Mesenchymal stem cell (in vitro differentiated cells and primary cell): ENCODE measurements at regions not wholly inside any gene's neighbourhood (a gene's known extent, or its start where the extent isn't known, plus 50 kb on each side); places are given as distances from the start of the nearest gene placed in this dataset.

Source experiments
- DNase-seq: peaks from one replicate; pipeline ENCODE4 v3.0.0-alpha.2; 2013
- H2AFZ ChIP-seq: one replicate; pipeline ENCODE4 v1.6.1; 2013; ENCODE audit warnings: low read depth, mild to moderate bottlenecking, control low read depth, inconsistent platforms, low read length, moderate library complexity
- H2AK5ac ChIP-seq: 2 replicates; pipeline ENCODE4 v1.6.1; 2013; ENCODE audit warnings: low read length, moderate library complexity, mild to moderate bottlenecking, inconsistent platforms; ENCODE audit not compliant: severe bottlenecking
- H2BK120ac ChIP-seq: one replicate; pipeline ENCODE4 v1.6.1; 2013; ENCODE audit warnings: low read depth, mild to moderate bottlenecking, inconsistent platforms, low read length, moderate library complexity
- H2BK12ac ChIP-seq, 2 experiments: one replicate each; pipeline ENCODE4 v1.6.1; 2013; ENCODE audit warnings: inconsistent platforms in 2 of 2, low read length in 2 of 2, mild to moderate bottlenecking in 2 of 2, moderate library complexity in 2 of 2, control low read depth in 1 of 2
- H2BK15ac ChIP-seq: one replicate; pipeline ENCODE4 v1.6.1; 2013; ENCODE audit warnings: mild to moderate bottlenecking, low read depth, inconsistent platforms; ENCODE audit not compliant: poor library complexity, severe bottlenecking
- H2BK5ac ChIP-seq: 2 replicates; pipeline ENCODE4 v1.6.1; 2013; ENCODE audit warnings: low read depth, mild to moderate bottlenecking, low read length, control low read depth, inconsistent platforms; ENCODE audit not compliant: poor library complexity, severe bottlenecking
- H3K14ac ChIP-seq, 2 experiments: one replicate each; pipeline ENCODE4 v1.6.1; 2013; ENCODE audit warnings: inconsistent platforms in 2 of 2, low read length in 2 of 2, control low read depth in 1 of 2, mild to moderate bottlenecking in 1 of 2, moderate library complexity in 1 of 2
- H3K18ac ChIP-seq, 2 experiments: one replicate each; pipeline ENCODE4 v1.6.1; 2013; ENCODE audit warnings: inconsistent platforms in 2 of 2, low read length in 2 of 2, control low read depth in 1 of 2, low read depth in 1 of 2, mild to moderate bottlenecking in 1 of 2
- H3K23ac ChIP-seq, 2 experiments: one replicate each; pipeline ENCODE4 v1.6.1; 2013; ENCODE audit warnings: inconsistent platforms in 2 of 2, low read length in 2 of 2, mild to moderate bottlenecking in 2 of 2, moderate library complexity in 2 of 2, control low read depth in 1 of 2
- H3K27ac ChIP-seq: 2 replicates; pipeline ENCODE4 v1.5.1; 2013; ENCODE audit warnings: mild to moderate bottlenecking, moderate library complexity, low read length, control low read depth, inconsistent platforms; ENCODE audit not compliant: poor library complexity, severe bottlenecking
- H3K27me3 ChIP-seq, 2 experiments: 2 replicates each; pipeline versions ENCODE4 v1.6.1 to v1.7.0; 2013; ENCODE audit warnings: low read length in 2 of 2, mild to moderate bottlenecking in 2 of 2, moderate library complexity in 2 of 2, control low read depth in 1 of 2, inconsistent platforms in 1 of 2; ENCODE audit not compliant: control insufficient read depth in 1 of 2, insufficient read depth in 1 of 2
- H3K36me3 ChIP-seq, 2 experiments: 2 replicates each; pipeline versions ENCODE4 v1.6.1 to v1.7.0; 2013; ENCODE audit warnings: low read length in 2 of 2, control low read depth in 1 of 2, inconsistent platforms in 1 of 2, low read depth in 1 of 2, mild to moderate bottlenecking in 1 of 2; ENCODE audit not compliant: insufficient read depth in 2 of 2, control insufficient read depth in 1 of 2
- H3K4ac ChIP-seq, 2 experiments: one replicate each; pipeline ENCODE4 v1.6.1; 2013; ENCODE audit warnings: inconsistent platforms in 2 of 2, low read length in 2 of 2, mild to moderate bottlenecking in 2 of 2, moderate library complexity in 2 of 2, control low read depth in 1 of 2, low read depth in 1 of 2
- H3K4me1 ChIP-seq: 2 replicates; pipeline ENCODE4 v1.6.1; 2013; ENCODE audit warnings: low read depth, low read length, control low read depth; ENCODE audit not compliant: control insufficient read depth, insufficient read depth
- H3K4me2 ChIP-seq: 2 replicates; pipeline ENCODE4 v1.6.1; 2013; ENCODE audit warnings: low read length, mild to moderate bottlenecking, inconsistent platforms; ENCODE audit not compliant: poor library complexity, severe bottlenecking
- H3K4me3 ChIP-seq, 2 experiments: 2 replicates each; pipeline versions ENCODE4 v1.5.1 to v1.7.0; 2013; ENCODE audit warnings: low read length in 2 of 2, mild to moderate bottlenecking in 2 of 2, control low read depth in 1 of 2, low read depth in 1 of 2; ENCODE audit not compliant: insufficient read depth in 1 of 2
- H3K79me1 ChIP-seq: replicated peaks from 2 replicates; pipeline ENCODE4 v1.6.1; 2013; ENCODE audit warnings: mild to moderate bottlenecking, control low read depth, low read length, inconsistent platforms; ENCODE audit not compliant: poor library complexity, severe bottlenecking
- H3K9ac ChIP-seq: 2 replicates; pipeline ENCODE4 v1.7.0; 2013; ENCODE audit warnings: mild to moderate bottlenecking, low read length, moderate library complexity
- H3K9me3 ChIP-seq: 2 replicates; pipeline ENCODE4 v1.7.0; 2013; ENCODE audit warnings: mild to moderate bottlenecking, low read length; ENCODE audit not compliant: control insufficient read depth
- H4K8ac ChIP-seq: one replicate; pipeline ENCODE4 v1.6.1; 2013; ENCODE audit warnings: inconsistent platforms, mild to moderate bottlenecking, low read length, moderate library complexity
- H4K91ac ChIP-seq: one replicate; pipeline ENCODE4 v1.6.1; 2013; ENCODE audit warnings: mild to moderate bottlenecking, low read length, inconsistent platforms
- WGBS: methylation state at CpG from one replicate; pipeline ENCODE4 v1.1.7; 2013; ENCODE audit warnings: mixed read lengths; 5-methylcytosine and 5-hydroxymethylcytosine counted together

DNA sequence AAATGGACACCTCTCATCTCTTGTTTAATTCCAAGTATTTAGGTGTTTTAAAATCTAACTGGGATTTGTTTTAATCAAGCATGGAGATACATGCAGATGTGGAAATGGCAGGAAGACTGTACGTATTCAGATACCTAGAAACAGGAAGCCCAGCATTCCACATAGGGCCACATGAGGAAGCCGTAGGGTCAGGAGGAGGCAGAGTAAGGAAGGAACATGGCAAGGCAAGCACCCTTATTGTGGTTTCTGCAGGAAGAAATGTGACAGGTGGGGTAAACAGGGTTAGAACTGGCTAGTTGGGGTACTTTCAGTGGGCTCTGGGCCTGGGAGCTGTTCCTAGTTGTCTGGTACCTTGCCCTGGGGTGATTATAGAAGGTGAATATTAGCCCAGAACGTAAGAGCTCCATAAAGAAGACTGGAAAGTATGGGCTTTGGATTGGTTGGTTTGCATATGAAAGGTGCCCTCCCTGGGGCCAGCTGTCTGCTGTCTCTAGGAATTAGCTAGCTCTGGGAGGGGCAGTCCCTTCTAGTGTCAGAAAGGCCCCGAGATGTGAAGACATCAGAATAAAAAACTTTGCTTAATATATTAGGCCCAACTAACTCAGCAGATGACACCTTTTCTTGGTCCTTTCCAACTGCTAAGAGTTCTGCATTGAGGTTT is 107.7 kb upstream of the CADPS start:
- Histone ChIP-seq H3K4me3 (no peak overlapping the region), H3K79me1 (no peaks in the 10 kb centered on the region), H3K9me3 (no peaks in the 10 kb centered on the region), H4K8ac (no peak overlapping the region), H2BK5ac (no peak overlapping the region), H3K27ac (no peak overlapping the region), H2BK120ac (no peak overlapping the region), H3K4ac (no peak overlapping the region), H3K18ac (no peak overlapping the region), H4K91ac (no peak overlapping the region), H3K36me3 (no peaks in the 10 kb centered on the region), H3K9ac (no peak overlapping the region), H3K4me2 (no peak overlapping the region), H3K4me1 (no peaks in the 10 kb centered on the region), H2BK12ac (no peak overlapping the region), H2BK15ac (no peak overlapping the region), H3K14ac (no peak overlapping the region), H2AFZ (no peak overlapping the region), H2AK5ac (no peak overlapping the region), H3K23ac (no peak overlapping the region), H3K27me3 (no peaks in the 10 kb centered on the region)
- WGBS = 73% methylated on average over 4 of the region's 4 CpGs
- DNase-seq = no peak

DNA sequence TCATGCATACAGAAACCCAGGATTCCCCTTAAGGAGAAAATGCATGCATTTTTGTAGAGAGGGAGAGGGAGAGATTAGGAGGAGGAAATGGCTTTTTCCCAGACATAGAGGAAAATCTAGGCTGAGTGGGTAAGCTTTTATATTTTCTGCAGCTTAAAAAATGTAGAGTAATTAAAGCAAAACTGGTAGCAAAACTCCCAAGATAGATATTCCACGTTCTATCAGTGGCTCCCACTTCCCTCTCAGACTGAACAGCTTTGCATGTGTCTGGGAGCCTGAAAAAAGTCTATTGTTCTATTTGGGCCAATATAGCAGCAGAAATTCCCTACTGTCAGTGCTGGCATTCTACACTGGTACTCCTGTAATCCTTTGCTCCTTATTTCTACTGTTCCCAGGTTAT is 110.8 kb upstream of the CADPS start:
- no CpG with 5 or more reads among the region's 1 CpG for WGBS

DNA sequence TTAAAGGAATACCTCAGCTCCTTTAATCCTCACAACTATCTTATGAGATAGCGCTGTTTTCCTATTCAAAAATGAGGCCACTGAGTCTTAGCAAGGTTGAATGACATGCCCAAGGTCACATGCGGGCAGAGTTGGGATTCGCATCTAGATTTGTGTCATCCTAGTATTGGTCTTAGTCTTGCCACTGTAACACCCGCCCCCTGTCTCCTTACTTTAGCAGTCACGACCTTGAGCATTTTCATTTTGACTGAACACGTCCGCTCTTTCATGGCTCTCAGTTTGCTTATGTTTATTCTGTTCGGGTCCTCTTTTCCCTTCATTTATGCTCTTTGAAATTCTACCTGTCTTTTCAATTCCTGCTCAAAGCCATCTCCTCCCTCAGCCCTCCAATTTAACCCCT is 112.5 kb upstream of the CADPS start:
- 87% methylated on average over 8 of the region's 8 CpGs for WGBS
- DNase-seq = no peak
- H2BK12ac ChIP-seq = no peak overlapping the region
- H3K79me1 ChIP-seq = no peaks in the 10 kb centered on the region
- H3K4me1 ChIP-seq = no peaks in the 10 kb centered on the region
- H3K27ac ChIP-seq = no peak overlapping the region
- no peak overlapping the region for H4K91ac ChIP-seq
- no peak overlapping the region for H3K4me3 ChIP-seq
- H2BK15ac ChIP-seq = no peak overlapping the region
- no peak overlapping the region for H3K4ac ChIP-seq
- H2BK5ac ChIP-seq = no peak overlapping the region
- no peaks in the 10 kb centered on the region for H3K9me3 ChIP-seq
- H3K18ac ChIP-seq = no peak overlapping the region
- H3K4me2 ChIP-seq = no peak overlapping the region
- no peak overlapping the region for H2BK120ac ChIP-seq
- no peaks in the 10 kb centered on the region for H3K36me3 ChIP-seq
- H2AK5ac ChIP-seq = no peak overlapping the region
- H4K8ac ChIP-seq = no peak overlapping the region
- H3K23ac ChIP-seq = no peak overlapping the region
- no peak overlapping the region for H3K9ac ChIP-seq
- H3K14ac ChIP-seq = no peak overlapping the region
- H3K27me3 ChIP-seq = no peaks in the 10 kb centered on the region
- no peak overlapping the region for H2AFZ ChIP-seq

More for the DNA sequence above, 110.8 kb upstream of the CADPS start:
- Histone ChIP-seq H3K4me2 (no peak overlapping the region), H3K14ac (no peak overlapping the region), H2BK12ac (no peak overlapping the region), H3K9me3 (no peaks in the 10 kb centered on the region), H2BK5ac (no peak overlapping the region), H4K91ac (no peak overlapping the region), H3K4me3 (no peak overlapping the region), H2AFZ (no peak overlapping the region), H3K27me3 (no peaks in the 10 kb centered on the region), H4K8ac (no peak overlapping the region), H3K4me1 (no peaks in the 10 kb centered on the region), H2AK5ac (no peak overlapping the region), H3K27ac (no peak overlapping the region), H3K9ac (no peak overlapping the region), H3K36me3 (no peaks in the 10 kb centered on the region), H2BK120ac (no peak overlapping the region), H3K79me1 (no peaks in the 10 kb centered on the region), H3K23ac (no peak overlapping the region), H3K4ac (no peak overlapping the region), H2BK15ac (no peak overlapping the region), H3K18ac (no peak overlapping the region)
- no peak for DNase-seq

DNA sequence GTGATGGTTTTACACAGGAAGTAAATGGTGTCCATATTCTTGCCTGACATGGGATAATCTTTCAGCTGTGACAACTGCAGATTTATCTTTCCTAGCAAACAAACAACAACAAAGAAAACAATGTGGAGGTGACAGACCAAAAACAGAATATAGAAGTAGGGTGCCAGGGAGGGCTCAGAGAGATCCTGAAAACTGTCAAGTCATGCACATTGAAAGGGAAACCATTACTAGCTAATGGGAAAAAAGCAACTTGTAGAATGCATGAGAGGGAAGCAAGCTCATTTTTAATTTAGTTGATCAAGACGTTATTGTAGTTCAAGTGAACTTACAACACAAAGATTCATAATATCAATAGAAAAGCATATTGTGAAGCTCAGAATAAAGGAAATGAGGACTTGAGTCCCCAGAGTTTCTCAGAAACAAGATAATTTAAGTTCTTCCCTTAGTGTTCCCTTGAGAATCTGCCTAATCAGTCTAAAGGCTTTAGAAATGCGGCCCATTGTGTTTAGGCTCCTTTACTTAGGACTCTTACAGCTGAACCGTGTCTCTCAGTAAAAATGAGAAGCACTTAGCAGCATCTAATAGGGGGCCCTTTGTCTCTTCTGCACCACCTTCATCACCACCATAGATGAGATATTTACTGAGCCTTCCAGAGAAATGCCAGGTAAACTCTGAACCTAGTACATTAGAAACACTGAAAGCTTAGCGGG is 115.6 kb upstream of the CADPS start:
- no peak for DNase-seq
- Histone ChIP-seq H3K27me3 (no peaks in the 10 kb centered on the region), H2BK120ac (no peak overlapping the region), H3K4me2 (no peak overlapping the region), H4K91ac (no peak overlapping the region), H3K27ac (no peak overlapping the region), H3K4me3 (no peak overlapping the region), H2AFZ (no peak overlapping the region), H3K79me1 (no peaks in the 10 kb centered on the region), H3K4me1 (no peaks in the 10 kb centered on the region), H2BK5ac (no peak overlapping the region), H3K4ac (no peak overlapping the region), H2BK12ac (no peak overlapping the region), H2BK15ac (no peak overlapping the region), H4K8ac (no peak overlapping the region), H3K18ac (no peak overlapping the region), H3K9me3 (no peaks in the 10 kb centered on the region), H3K9ac (no peak overlapping the region), H3K14ac (no peak overlapping the region), H3K36me3 (no peaks in the 10 kb centered on the region), H3K23ac (no peak overlapping the region), H2AK5ac (no peak overlapping the region)
- WGBS = 75% methylated on average over 3 of the region's 4 CpGs
